Spleen (tissue), 7 donors: ENCODE measurements at regions not wholly inside any gene's neighbourhood (a gene's known extent, or its start where the extent isn't known, plus 50 kb on each side); places are given as distances from the start of the nearest gene placed in this dataset.

Experiments
- CTCF ChIP-seq, 11 experiments: fragments of 200-600 bp in 7 of 11; fragments of 450-650 bp in 4 of 11; sonication (generic) in 4 of 11; IDR thresholded peaks in 8 of 11; conservative IDR thresholded peaks in 3 of 11; 1 replicate in 7 of 11; 2 replicates in 4 of 11; pipeline versions ENCODE4 v1.4.0 to v1.8.0; 2016 to 2021; ENCODE audit warnings: antibody characterized with exemption in 11 of 11, inconsistent platforms in 4 of 11, mild to moderate bottlenecking in 1 of 11
- POLR2A ChIP-seq, 3 donors: fragments of 450-650 bp; IDR thresholded peaks; one replicate each; pipeline ENCODE4 v1.5.1; 2017; ENCODE audit warnings: antibody characterized with exemption in 3 of 3, mild to moderate bottlenecking in 1 of 3
- donor health status: DM: no; HTN: no; CAD: no; lungs with moderate emphysema.
- donor health status: DM: no; HTN: no; CAD: no.
- donor health status: DM: no; HTN: no; CAD: no.

DNA sequence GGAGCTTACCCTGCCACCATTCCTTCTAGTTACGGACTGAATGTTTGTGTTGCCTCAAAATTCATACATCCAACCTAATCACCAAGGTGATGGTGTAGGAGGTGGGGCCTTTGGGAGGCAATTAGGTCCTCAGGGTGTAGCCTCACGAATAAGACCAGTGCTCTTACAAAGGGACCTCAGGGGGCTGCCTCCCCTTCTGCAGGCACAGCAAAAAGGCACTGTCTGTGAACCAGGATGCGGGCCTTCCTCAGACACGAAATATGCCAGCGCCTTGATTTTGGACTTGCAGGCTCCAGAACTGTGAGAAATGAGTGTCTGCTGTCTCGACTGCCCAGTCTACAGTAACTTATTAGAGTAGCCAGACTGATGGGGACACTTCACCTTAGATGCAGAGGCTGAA, 150.4 kb upstream of the HDAC4 start:
- TF ChIP-seq CTCF (IDR thresholded peaks at IDR 0.05 in 8 of 11, conservative IDR thresholded peaks at IDR 0.05 in 3 of 11) (no peak), POLR2A (IDR thresholded peaks at IDR 0.05) (no peak)
